Neural progenitor cell (in vitro differentiated cells): ENCODE measurements at regions not wholly inside any gene's neighbourhood (a gene's known extent, or its start where the extent isn't known, plus 50 kb on each side); places are given as distances from the start of the nearest gene placed in this dataset.

Experiments
- CTCF ChIP-seq: fragments of 200-600 bp; sonication (generic); IDR thresholded peaks from 2 replicates; pipeline ENCODE4 v1.5.1; 2017; ENCODE audit warnings: antibody characterized with exemption, mild to moderate bottlenecking
- EZH2phosphoT487 ChIP-seq: fragments of 200-600 bp; sonication (generic); IDR thresholded peaks from 2 replicates; pipeline ENCODE4 v1.6.1; 2017; ENCODE audit warnings: antibody characterized with exemption

GRCh38 chr15:31856581-31856980 is 173.7 kb upstream of the CHRNA7 start:
- no peak for TF ChIP-seq CTCF
- TF ChIP-seq EZH2phosphoT487 = no peak
